Pancreas (tissue), 10 donors: ENCODE measurements at regions not wholly inside any gene's neighbourhood (a gene's known extent, or its start where the extent isn't known, plus 50 kb on each side); places are given as distances from the start of the nearest gene placed in this dataset.

Experiments used
- ATAC-seq, 4 donors: fragments of 200-7000 bp; cut with Tn5 transposase; one replicate each; pipeline versions ENCODE4 v1.8.0 to v1.9.1; 2020; ENCODE audit warnings: mild to moderate bottlenecking in 4 of 4, moderate library complexity in 4 of 4
- DNase-seq, 6 donors: peaks; one replicate each; pipeline ENCODE4 v3.0.0-alpha.2; 2020
- FAIRE-seq: peaks from 2 replicates; lab custom pipeline; 2012; peaks lifted over from hg19 to GRCh38; lab: Jason Lieb, UNC
- H3K27ac ChIP-seq, 4 donors: fragments of 200-600 bp; sonication (generic); 1 replicate in 3 of 4; 2 replicates in 1 of 4; pipeline versions ENCODE4 v1.5.0 to v1.8.0; 2020
- H3K27me3 ChIP-seq, 4 donors: fragments of 200-600 bp; one replicate each; pipeline ENCODE4 v1.8.0; 2021
- H3K36me3 ChIP-seq, 3 donors: fragments of 200-600 bp; sonication (generic) in 1 of 3; one replicate each; pipeline versions ENCODE4 v1.5.0 to v1.8.0; 2020 to 2021
- H3K4me1 ChIP-seq, 3 donors: fragments of 200-600 bp; one replicate each; pipeline ENCODE4 v1.8.0; 2021
- H3K4me3 ChIP-seq, 4 donors: fragments of 200-600 bp; sonication (generic) in 2 of 4; one replicate each; pipeline versions ENCODE4 v1.5.0 to v1.8.0; 2020 to 2021
- H3K9me3 ChIP-seq, 4 donors: fragments of 200-600 bp; one replicate each; pipeline ENCODE4 v1.8.0; 2021
- CTCF ChIP-seq, 4 donors: fragments of 200-600 bp; sonication (generic) in 3 of 4; IDR thresholded peaks; one replicate each; pipeline versions ENCODE4 v1.5.0 to v1.8.0; 2021; ENCODE audit warnings: antibody characterized with exemption in 4 of 4
- WGBS, 2 donors: extraction: QIAGEN DNeasy Blood & Tissue Kit; methylation state at CpG; one replicate each; pipeline ENCODE4 v1.1.7; 2013; 5-methylcytosine and 5-hydroxymethylcytosine counted together
- intact Hi-C, 3 donors: fragments of 100-400 bp; cut with DNase I; formaldehyde crosslinking; loops; one replicate each; pipeline versions ENCODE4 v1.11.1 to v1.14.2; 2022
- donor health status: healthy with polysubstance abuse.
- donor health status: DM: no; HTN: no; CAD: no; lungs with moderate emphysema.
- donor health status: DM: no; HTN: no; CAD: no.
- donor health status: control.
- donor health status: control.
- donor health status: Bipolar disorder and iron deficiency.
- donor health status: DM: yes; HTN: yes; CAD: no.
- donor health status: DM: no; HTN: no; CAD: no.
- donor health status: DM: no; HTN: no; CAD: no.
- donor health status: DM: yes; HTN: yes; CAD: no.

- Histone ChIP-seq H3K4me3 (no peak overlapping the region), H3K4me1 (no peaks in the 10 kb centered on the region), H3K9me3 (no peaks in the 10 kb centered on the region), H3K27ac (no peak overlapping the region), H3K36me3 (no peaks in the 10 kb centered on the region), H3K27me3 (no peaks in the 10 kb centered on the region)
- DNase-seq = no peak
- no peak for FAIRE-seq
- intact Hi-C loops = no loop called here
- no peak for ATAC-seq
- TF ChIP-seq CTCF (IDR thresholded peaks at IDR 0.05) = no peak
- WGBS, 2 donors = 70 to 73% methylated on average over 3 of the region's 3 CpGs
These were observed 138.6 kb upstream of the SCN7A start for GRCh38 chr2:166632616-166633015.

GRCh38 chr2:166628478-166629136 lies 134.6 kb upstream of the SCN7A start:
- no peak for TF ChIP-seq CTCF (IDR thresholded peaks at IDR 0.05)
- H3K4me1 ChIP-seq = no peaks in the 10 kb centered on the region
- no peaks in the 10 kb centered on the region for H3K9me3 ChIP-seq
- no peak for DNase-seq
- H3K27me3 ChIP-seq = no peaks in the 10 kb centered on the region
- no peak overlapping the region for H3K4me3 ChIP-seq
- WGBS, 2 donors = 29 to 33% methylated on average over 1 of the region's 1 CpG
- no peak for FAIRE-seq
- intact Hi-C loops = no loop called here
- no peak overlapping the region for H3K27ac ChIP-seq
- no peak for ATAC-seq
- H3K36me3 ChIP-seq = no peaks in the 10 kb centered on the region

GRCh38 chr2:166627893-166628292 lies 133.8 kb upstream of the SCN7A start:
- no peaks in the 10 kb centered on the region for H3K9me3 ChIP-seq
- WGBS, 2 donors = 90 to 94% methylated on average over 2 of the region's 2 CpGs
- no peaks in the 10 kb centered on the region for H3K27me3 ChIP-seq
- no peak for ATAC-seq
- intact Hi-C loops = no loop called here
- FAIRE-seq = no peak
- DNase-seq = no peak
- TF ChIP-seq CTCF (IDR thresholded peaks at IDR 0.05) = no peak
- no peak overlapping the region for H3K4me3 ChIP-seq
- H3K4me1 ChIP-seq = no peaks in the 10 kb centered on the region
- H3K36me3 ChIP-seq = no peaks in the 10 kb centered on the region
- no peak overlapping the region for H3K27ac ChIP-seq

GRCh38 chr2:166625670-166626069 lies 131.6 kb upstream of the SCN7A start:
- intact Hi-C loops = no loop called here
- H3K4me3 ChIP-seq = no peak overlapping the region
- no peaks in the 10 kb centered on the region for H3K36me3 ChIP-seq
- no peak for TF ChIP-seq CTCF (IDR thresholded peaks at IDR 0.05)
- no peaks in the 10 kb centered on the region for H3K9me3 ChIP-seq
- no peaks in the 10 kb centered on the region for H3K27me3 ChIP-seq
- ATAC-seq (no peak), DNase-seq (no peak), FAIRE-seq (no peak)
- WGBS, 2 donors = 67 to 82% methylated on average over 1 of the region's 1 CpG
- no peak overlapping the region for H3K27ac ChIP-seq
- H3K4me1 ChIP-seq = no peaks in the 10 kb centered on the region

- Histone ChIP-seq H3K4me3 (no peak overlapping the region), H3K27me3 (no peaks in the 10 kb centered on the region), H3K4me1 (no peaks in the 10 kb centered on the region), H3K9me3 (no peaks in the 10 kb centered on the region), H3K36me3 (no peaks in the 10 kb centered on the region), H3K27ac (no peak overlapping the region)
- DNase-seq = no peak
- no peak for FAIRE-seq
- intact Hi-C loops = no loop called here
- ATAC-seq = no peak
- no peak for TF ChIP-seq CTCF (IDR thresholded peaks at IDR 0.05)
These were observed 120.5 kb upstream of the SCN7A start for GRCh38 chr2:166614503-166614902.
